Mucosa of rectum (tissue), 2 donors: ENCODE measurements at regions not wholly inside any gene's neighbourhood (a gene's known extent, or its start where the extent isn't known, plus 50 kb on each side); places are given as distances from the start of the nearest gene placed in this dataset.

Experiments
- H3K27ac ChIP-seq, 2 donors: one replicate each; pipeline ENCODE4 v1.7.0; 2013; ENCODE audit warnings: inconsistent platforms in 2 of 2, low read depth in 2 of 2, low read length in 2 of 2
- H3K27me3 ChIP-seq, 2 donors: one replicate each; pipeline ENCODE4 v1.7.0; 2013; ENCODE audit warnings: low read length in 2 of 2; ENCODE audit not compliant: control insufficient read depth in 2 of 2, insufficient read depth in 2 of 2
- H3K36me3 ChIP-seq, 2 donors: one replicate each; pipeline ENCODE4 v1.7.0; 2013; ENCODE audit warnings: low read length in 2 of 2; ENCODE audit not compliant: control insufficient read depth in 2 of 2, insufficient read depth in 2 of 2
- H3K4me1 ChIP-seq, 2 donors: one replicate each; pipeline ENCODE4 v1.7.0; 2013; ENCODE audit warnings: low read length in 2 of 2, mild to moderate bottlenecking in 1 of 2; ENCODE audit not compliant: control insufficient read depth in 2 of 2, insufficient read depth in 2 of 2
- H3K4me3 ChIP-seq, 2 donors: one replicate each; pipeline ENCODE4 v1.7.0; 2013; ENCODE audit warnings: low read length in 2 of 2
- H3K9ac ChIP-seq, 2 donors: one replicate each; pipeline ENCODE4 v1.7.0; 2013; ENCODE audit warnings: low read length in 2 of 2, low read depth in 1 of 2, mild to moderate bottlenecking in 1 of 2
- H3K9me3 ChIP-seq, 2 donors: one replicate each; pipeline ENCODE4 v1.7.0; 2013; ENCODE audit warnings: low read length in 2 of 2; ENCODE audit not compliant: control insufficient read depth in 2 of 2
- donor health status: healthy.
- donor health status: Normal muscosa, but diverticular disease.

DNA sequence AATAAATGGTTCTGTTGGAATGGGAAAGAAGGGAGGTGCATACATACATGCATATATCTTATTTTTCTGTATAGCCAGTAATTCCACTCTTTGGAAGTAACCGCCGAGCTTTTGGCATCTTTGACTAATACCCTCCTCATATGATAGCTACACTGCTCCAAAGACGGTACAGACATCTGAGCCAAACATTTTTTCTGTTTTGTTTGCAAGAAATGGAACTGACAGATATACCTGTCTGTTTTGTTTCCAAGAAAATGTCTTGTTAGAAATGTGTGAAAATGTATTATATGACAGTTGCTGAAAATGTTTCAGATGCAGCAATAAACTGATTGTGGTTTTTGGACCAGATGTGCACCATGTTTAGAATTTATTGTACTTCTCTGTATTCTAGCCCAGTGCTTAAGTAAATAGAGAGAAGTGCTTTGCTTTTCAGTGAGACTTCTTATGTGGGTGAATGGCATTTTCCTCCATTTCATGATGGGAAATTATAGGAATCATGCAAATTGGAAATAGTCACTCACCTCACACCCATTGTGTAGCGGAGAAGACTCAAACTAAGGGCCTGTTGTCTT lies 396.9 kb downstream of the KCNRG start:
- no peak overlapping the region for H3K27ac ChIP-seq
- no peaks in the 10 kb centered on the region for H3K4me1 ChIP-seq
- H3K4me3 ChIP-seq: no peak overlapping the region
- H3K27me3 ChIP-seq: no peaks in the 10 kb centered on the region
- no peak overlapping the region for H3K9ac ChIP-seq
- no peaks in the 10 kb centered on the region for H3K9me3 ChIP-seq
- H3K36me3 ChIP-seq: no peaks in the 10 kb centered on the region

DNA sequence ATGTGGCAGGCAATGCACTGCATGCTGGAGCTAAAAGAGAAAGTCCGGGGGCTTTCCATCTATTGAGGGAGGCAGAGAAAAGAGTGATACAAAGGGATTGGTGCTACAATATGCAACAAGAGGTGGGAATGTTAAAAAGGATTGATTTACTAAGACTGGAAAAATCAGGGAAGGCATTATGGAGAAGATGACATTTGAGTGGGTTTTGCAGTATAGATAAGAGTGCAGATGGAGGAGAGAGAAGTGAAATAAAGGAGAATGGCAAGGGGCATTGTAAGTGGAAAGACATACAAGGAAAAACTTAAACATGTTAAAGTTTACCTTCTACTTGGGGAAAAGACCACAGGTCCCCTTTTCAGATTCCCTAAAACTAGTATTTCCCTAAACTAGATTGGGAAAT lies 399.4 kb downstream of the KCNRG start:
- no peaks in the 10 kb centered on the region for H3K36me3 ChIP-seq
- H3K27ac ChIP-seq: no peak overlapping the region
- no peak overlapping the region for H3K4me3 ChIP-seq
- H3K27me3 ChIP-seq: no peaks in the 10 kb centered on the region
- H3K4me1 ChIP-seq: no peaks in the 10 kb centered on the region
- H3K9ac ChIP-seq: no peak overlapping the region
- H3K9me3 ChIP-seq: no peaks in the 10 kb centered on the region

DNA sequence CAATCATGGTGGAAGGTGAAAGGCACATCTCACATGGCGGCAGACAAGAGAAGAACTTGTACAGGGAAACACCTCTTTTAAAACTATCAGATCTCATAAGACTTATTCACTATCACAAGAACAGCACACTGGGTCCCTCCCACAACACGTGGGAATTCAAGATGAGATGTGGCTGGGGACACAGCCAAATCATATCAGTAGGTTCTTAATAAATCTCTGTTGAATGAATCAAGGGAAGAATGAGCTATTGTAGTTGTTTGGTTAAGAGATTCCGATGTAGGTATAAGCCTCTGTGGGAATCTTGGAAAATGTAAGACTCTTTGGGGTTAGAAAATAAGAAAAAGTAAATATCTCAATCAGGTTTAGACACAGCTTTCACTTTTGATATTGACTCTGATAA lies 400.2 kb downstream of the KCNRG start:
- Histone ChIP-seq H3K9me3 (no peaks in the 10 kb centered on the region), H3K4me1 (peaks cover 0 to 2% of the 10 kb centered on the region in 2 donors), H3K36me3 (no peaks in the 10 kb centered on the region), H3K4me3 (no peak overlapping the region), H3K27ac (no peak overlapping the region), H3K9ac (no peak overlapping the region), H3K27me3 (no peaks in the 10 kb centered on the region)

DNA sequence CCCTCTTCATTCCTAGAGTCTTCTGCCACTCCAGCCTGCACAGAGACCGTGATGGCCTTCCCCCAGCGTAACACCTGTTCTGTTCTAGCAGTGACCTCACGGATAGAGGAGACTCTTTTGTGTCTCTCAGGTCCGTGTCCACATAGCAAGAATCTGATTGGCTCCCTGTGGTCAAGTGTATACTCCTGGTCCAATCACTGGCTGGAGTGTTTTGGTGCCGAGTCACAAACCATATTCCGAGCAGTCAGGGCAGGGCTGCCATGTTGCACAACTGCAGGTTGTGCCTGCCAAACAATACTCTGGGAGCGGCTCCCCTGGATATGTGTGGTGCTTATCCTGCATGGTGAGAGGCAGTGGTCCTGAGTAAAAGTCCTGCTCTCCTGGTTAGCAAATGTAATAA lies 402.4 kb downstream of the KCNRG start:
- Histone ChIP-seq H3K36me3 (no peaks in the 10 kb centered on the region), H3K4me3 (no peak overlapping the region), H3K9ac (no peak overlapping the region), H3K4me1 (peaks cover 3 to 9% of the 10 kb centered on the region in 2 donors), H3K9me3 (no peaks in the 10 kb centered on the region), H3K27me3 (no peaks in the 10 kb centered on the region), H3K27ac (no peak overlapping the region)

DNA sequence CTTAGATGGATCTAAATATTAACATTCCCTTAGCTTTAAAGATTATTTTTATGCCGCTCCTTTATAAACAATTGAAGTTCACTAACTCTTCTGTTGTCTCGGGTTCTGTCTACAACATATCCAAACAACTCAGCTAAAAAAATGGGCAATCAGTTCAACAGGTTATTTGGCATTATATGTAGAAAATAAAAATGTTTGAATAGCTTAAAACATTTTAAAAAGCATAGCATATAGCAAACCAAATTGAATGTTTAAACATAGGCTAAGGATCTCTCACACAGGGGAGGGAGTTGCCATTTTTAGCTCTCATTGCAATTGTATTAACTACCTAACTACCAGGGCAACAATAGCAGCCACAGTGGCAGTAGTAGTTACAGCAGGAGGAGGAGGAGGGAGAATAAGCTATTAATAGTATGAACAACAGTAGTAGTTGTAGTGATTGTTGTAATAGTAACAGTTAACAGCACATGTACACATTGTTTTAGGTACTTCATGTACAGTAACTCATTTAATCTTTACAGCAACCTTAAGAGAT lies 404.2 kb downstream of the KCNRG start:
- no peak overlapping the region for H3K9ac ChIP-seq
- no peaks in the 10 kb centered on the region for H3K36me3 ChIP-seq
- peaks cover 3 to 10% of the 10 kb centered on the region in 2 donors for H3K4me1 ChIP-seq
- no peak overlapping the region for H3K4me3 ChIP-seq
- no peak overlapping the region for H3K27ac ChIP-seq
- no peaks in the 10 kb centered on the region for H3K27me3 ChIP-seq
- no peaks in the 10 kb centered on the region for H3K9me3 ChIP-seq

DNA sequence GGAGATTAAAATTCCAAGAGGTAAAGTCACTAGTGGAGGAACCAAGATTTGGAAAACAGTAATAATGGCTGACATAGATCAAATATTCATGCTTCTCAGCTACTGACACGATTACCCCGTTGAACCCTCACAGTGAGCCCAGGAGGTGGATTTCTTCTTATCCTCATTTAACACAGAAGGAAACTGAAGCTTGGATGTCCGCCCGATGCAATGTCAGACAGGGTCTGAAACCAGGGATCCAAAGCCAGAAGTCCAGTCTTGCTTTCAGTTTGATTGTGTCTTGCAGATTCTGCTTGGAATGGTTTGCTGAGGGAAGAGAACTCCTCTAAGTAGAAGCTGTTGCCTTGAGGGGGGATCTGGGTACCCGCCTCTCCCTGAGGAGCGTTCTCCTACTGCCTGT lies 404.7 kb downstream of the KCNRG start:
- Histone ChIP-seq H3K27me3 (no peaks in the 10 kb centered on the region), H3K36me3 (no peaks in the 10 kb centered on the region), H3K4me1 (peaks cover 3 to 10% of the 10 kb centered on the region in 2 donors), H3K27ac (no peak overlapping the region), H3K9me3 (no peaks in the 10 kb centered on the region), H3K9ac (no peak overlapping the region), H3K4me3 (peak overlapping the region in 1 of 2 donors; percentile 17)

DNA sequence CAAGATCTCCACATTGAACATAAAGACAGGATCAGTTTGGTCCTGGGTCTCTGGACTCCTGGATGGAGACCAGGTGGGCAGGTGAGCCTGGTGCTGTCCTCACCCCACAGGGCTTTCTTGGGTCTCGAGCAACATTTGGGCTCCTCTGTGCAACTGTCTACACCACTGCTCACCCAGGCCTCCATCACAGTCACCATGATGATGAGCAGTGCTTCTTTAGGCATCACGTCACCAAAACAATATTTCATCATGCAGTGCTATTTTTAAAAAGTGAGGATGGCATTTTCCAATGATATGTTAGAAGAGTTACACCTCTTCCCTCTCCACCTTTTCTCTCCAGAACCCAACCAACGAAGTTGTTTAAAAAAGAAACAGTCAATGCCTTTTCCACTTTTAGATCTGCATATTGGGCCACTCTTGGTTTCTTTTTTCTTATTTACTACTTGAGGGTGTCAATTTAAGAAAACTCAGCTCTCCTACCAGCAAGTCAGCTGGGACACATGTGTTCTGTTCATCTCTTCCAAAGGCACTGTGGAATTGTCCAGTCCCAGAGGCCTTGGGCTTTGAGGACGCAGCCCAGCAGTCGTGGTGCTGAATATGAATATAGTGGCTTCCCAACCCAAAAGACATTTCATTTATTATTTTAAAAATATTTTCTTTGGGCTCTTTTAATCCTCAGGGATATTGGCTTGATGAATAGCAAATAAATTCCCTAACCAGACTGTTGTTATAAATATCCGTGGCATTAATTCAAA lies 405.7 kb downstream of the KCNRG start:
- no peak overlapping the region for H3K4me3 ChIP-seq
- H3K4me1 ChIP-seq: peaks cover 3 to 10% of the 10 kb centered on the region in 2 donors
- no peak overlapping the region for H3K9ac ChIP-seq
- no peaks in the 10 kb centered on the region for H3K9me3 ChIP-seq
- no peaks in the 10 kb centered on the region for H3K36me3 ChIP-seq
- no peak overlapping the region for H3K27ac ChIP-seq
- H3K27me3 ChIP-seq: no peaks in the 10 kb centered on the region

DNA sequence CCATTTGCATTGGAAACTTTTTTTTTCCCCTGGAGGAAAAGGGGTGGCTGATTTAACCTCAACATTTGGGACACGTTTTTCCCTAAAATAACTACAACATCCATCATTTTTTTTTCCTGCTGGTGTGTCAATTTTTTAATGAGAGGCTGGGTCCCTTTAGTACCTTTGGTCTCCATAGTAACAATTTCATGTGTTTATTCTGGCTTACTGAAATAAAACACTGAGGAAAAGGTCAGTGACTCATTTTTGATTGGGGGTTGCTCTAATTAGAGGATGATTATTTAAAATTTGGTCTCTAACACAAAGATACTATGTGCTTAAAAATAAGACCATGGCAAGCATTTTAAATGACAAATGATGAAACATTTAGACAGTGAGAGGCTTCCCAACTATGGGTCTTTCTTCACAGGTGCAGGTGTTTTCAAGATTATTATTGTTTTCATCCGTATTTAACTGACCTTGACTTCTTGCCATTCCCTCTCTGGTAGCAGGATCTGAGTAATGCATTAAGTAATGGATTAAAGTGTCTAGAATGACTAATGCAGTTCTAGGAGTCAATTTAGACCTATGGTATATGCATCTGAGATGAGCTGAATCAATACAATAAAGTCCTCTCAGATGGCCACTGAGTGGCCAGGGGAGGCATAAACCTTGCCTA lies 406.4 kb downstream of the KCNRG start:
- H3K36me3 ChIP-seq: no peaks in the 10 kb centered on the region
- H3K9me3 ChIP-seq: no peaks in the 10 kb centered on the region
- no peaks in the 10 kb centered on the region for H3K27me3 ChIP-seq
- peaks cover 3 to 10% of the 10 kb centered on the region in 2 donors for H3K4me1 ChIP-seq
- no peak overlapping the region for H3K4me3 ChIP-seq
- H3K27ac ChIP-seq: no peak overlapping the region
- no peak overlapping the region for H3K9ac ChIP-seq

DNA sequence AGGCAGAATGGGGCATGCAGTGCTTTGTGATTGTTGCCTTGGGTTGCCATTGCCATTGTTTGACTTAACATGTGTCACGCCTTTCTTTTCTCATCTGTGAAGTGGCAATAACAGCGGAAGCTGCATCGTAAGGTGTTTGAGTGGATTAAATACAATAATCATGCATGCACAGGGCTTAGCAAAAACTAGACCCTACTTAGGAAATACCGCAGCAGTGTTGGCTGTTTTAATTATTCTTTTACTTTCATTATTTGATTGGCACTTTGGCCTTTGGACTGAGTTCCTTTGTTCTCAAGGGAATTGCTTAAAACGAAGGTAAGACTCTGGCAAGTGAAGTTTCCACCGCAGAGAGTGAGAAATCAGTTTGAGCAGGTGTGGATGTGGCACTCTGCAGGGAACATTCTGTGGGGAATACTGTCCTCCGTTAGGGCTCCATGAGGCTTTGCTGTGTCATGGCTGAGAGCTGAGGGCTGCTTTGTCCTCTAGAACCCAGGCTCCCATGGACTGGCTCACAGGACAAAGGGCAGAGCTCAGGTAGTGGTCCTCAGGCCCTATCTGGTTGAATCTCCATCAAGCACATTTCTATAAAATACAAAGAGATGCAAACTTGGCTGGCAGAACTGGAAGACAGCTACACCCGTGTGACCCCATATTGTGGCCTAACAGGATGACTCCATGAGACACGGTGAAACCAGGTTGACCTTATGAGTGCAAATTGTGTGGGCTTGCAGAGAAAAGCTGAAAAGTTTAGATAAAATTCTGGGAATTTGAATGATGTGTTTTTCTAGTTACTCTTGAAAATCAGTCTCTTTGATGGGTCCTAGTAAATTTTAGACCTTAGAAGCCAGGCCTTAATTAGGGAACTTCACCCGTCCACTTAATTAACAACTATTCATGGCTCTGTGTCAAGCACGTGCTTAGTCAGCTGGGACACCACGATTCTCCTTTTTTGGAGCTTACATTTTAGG lies 407.2 kb downstream of the KCNRG start:
- Histone ChIP-seq H3K9me3 (no peaks in the 10 kb centered on the region), H3K4me3 (no peak overlapping the region), H3K4me1 (peaks cover 3 to 10% of the 10 kb centered on the region in 2 donors), H3K27me3 (no peaks in the 10 kb centered on the region), H3K9ac (no peak overlapping the region), H3K36me3 (no peaks in the 10 kb centered on the region), H3K27ac (no peak overlapping the region)
